ENCODE measurements at regions not wholly inside any gene's neighbourhood (a gene's known extent, or its start where the extent isn't known, plus 50 kb on each side); places are given as distances from the start of the nearest gene placed in this dataset.

- Histone ChIP-seq H3K36me3 (no peaks in the 10 kb centered on the region), H3K9me3 (no peaks in the 10 kb centered on the region), H3K4me1 (ENCODE audit: insufficient read depth) (no peaks in the 10 kb centered on the region), H3K27me3 (no peaks in the 10 kb centered on the region), H3K27ac (no peak overlapping the region), H3K4me3 (no peak overlapping the region)
- no peak for DNase-seq
- no peak for TF ChIP-seq EP300 (IDR thresholded peaks at IDR 0.05)
- no peak for TF ChIP-seq POLR2A (IDR thresholded peaks at IDR 0.05)
- TF ChIP-seq CTCF (IDR thresholded peaks at IDR 0.05), result no peak
- intact Hi-C loops (cut with DNase I), result no loop called here
- 79 to 91% (median 85%) methylated on average over 2 of the region's 2 CpGs for WGBS, 3 donors
Measured at GRCh38 chr18:10216791-10217190, 237.6 kb upstream of the APCDD1 start.

GRCh38 chr18:10217211-10217610, 237.2 kb upstream of the APCDD1 start:
- no peaks in the 10 kb centered on the region for H3K27me3 ChIP-seq
- WGBS, 3 donors, result 72 to 98% (median 94%) methylated on average over 2 of the region's 2 CpGs
- no peak for TF ChIP-seq EP300 (IDR thresholded peaks at IDR 0.05)
- no peak for TF ChIP-seq CTCF (IDR thresholded peaks at IDR 0.05)
- TF ChIP-seq POLR2A (IDR thresholded peaks at IDR 0.05), result no peak
- H3K36me3 ChIP-seq, result no peaks in the 10 kb centered on the region
- no peak overlapping the region for H3K4me3 ChIP-seq
- no peak for DNase-seq
- intact Hi-C loops (cut with DNase I), result no loop called here
- H3K4me1 ChIP-seq (ENCODE audit: insufficient read depth), result no peaks in the 10 kb centered on the region
- no peak overlapping the region for H3K27ac ChIP-seq
- H3K9me3 ChIP-seq, result no peaks in the 10 kb centered on the region

- WGBS, 3 donors, result 94 to 96% (median 96%) methylated on average over 6 of the region's 6 CpGs
- no peak for DNase-seq
- H3K36me3 ChIP-seq, result no peaks in the 10 kb centered on the region
- H3K4me1 ChIP-seq (ENCODE audit: insufficient read depth), result peaks cover 2% of the 10 kb centered on the region
- H3K4me3 ChIP-seq, result no peak overlapping the region
- intact Hi-C loops (cut with DNase I), result no loop called here
- H3K27ac ChIP-seq, result no peak overlapping the region
- no peaks in the 10 kb centered on the region for H3K9me3 ChIP-seq
- TF ChIP-seq POLR2A (IDR thresholded peaks at IDR 0.05) (no peak), CTCF (IDR thresholded peaks at IDR 0.05) (no peak), EP300 (IDR thresholded peaks at IDR 0.05) (no peak)
- H3K27me3 ChIP-seq, result no peaks in the 10 kb centered on the region
Measured at GRCh38 chr18:10225300-10225699, 229.1 kb upstream of the APCDD1 start.

- intact Hi-C loops (cut with DNase I), result no loop called here
- H3K27me3 ChIP-seq, result no peaks in the 10 kb centered on the region
Measured at GRCh38 chr18:10226971-10227370, 227.5 kb upstream of the APCDD1 start.

More at GRCh38 chr18:10226971-10227370, 227.5 kb upstream of the APCDD1 start:
- DNase-seq, result no peak
- Histone ChIP-seq H3K36me3 (no peaks in the 10 kb centered on the region), H3K27ac (no peak overlapping the region), H3K9me3 (no peaks in the 10 kb centered on the region), H3K4me3 (no peak overlapping the region), H3K4me1 (ENCODE audit: insufficient read depth) (peaks cover 2% of the 10 kb centered on the region)
- TF ChIP-seq EP300 (IDR thresholded peaks at IDR 0.05), result no peak
- no peak for TF ChIP-seq CTCF (IDR thresholded peaks at IDR 0.05)
- no peak for TF ChIP-seq POLR2A (IDR thresholded peaks at IDR 0.05)
- WGBS, 3 donors, result 21 to 36% (median 32%) methylated on average over 2 of the region's 2 CpGs

Data from ovary (tissue), 7 donors.